Embryonic facial prominence (tissue), 1 donor: ENCODE measurements at regions not wholly inside any gene's neighbourhood (a gene's known extent, or its start where the extent isn't known, plus 50 kb on each side); places are given as distances from the start of the nearest gene placed in this dataset.
"Not testable (repeated sequence)": the region's sequence is repeated elsewhere in the genome, so short reads cannot be mapped to it uniquely, and the experiment has no call there.

Experiments
- DNase-seq: peaks from one replicate; pipeline ENCODE4 v3.0.0-alpha.2; 2016; ENCODE audit errors: extremely low spot score

DNA sequence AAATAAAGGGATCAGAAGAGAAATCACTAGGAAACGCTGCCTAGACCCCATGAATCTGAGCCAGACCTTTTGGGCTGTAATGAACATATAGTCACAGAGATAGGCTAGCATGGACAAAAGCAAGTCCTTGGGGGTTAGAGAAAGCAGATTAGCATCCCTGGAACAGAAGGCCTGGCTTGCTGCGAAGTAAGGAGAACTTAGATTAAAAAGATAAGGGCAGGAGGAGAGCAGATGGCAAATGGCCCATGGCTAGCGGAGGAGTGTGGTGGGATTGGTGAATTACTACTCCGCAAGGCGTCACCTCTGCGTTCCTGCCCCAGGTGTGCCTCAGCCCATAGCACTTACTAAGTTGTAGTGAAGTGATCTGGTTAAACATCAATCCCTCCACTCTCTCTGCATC is 92.3 kb upstream of the ZNF438 start:
- no peak for DNase-seq

DNA sequence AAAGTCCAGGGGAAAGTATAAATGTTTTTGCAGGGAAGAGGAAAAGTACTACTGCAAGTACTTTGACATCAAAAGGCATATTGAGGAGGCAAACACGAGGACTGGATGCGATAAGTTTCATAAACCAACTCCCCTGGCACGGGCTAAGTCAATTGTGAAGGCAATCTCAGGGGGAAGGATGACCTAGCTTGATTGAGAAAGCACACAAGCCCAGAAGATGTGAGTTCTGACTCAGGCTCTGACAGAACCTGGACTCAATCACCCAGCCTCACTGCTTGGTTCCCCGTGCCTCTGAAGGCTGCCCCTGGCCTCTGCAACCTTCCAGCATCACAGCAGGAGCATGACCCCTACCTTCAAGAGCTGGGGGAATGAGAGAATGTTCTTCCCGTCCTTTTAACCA is 93.2 kb upstream of the ZNF438 start:
- DNase-seq = no peak

DNA sequence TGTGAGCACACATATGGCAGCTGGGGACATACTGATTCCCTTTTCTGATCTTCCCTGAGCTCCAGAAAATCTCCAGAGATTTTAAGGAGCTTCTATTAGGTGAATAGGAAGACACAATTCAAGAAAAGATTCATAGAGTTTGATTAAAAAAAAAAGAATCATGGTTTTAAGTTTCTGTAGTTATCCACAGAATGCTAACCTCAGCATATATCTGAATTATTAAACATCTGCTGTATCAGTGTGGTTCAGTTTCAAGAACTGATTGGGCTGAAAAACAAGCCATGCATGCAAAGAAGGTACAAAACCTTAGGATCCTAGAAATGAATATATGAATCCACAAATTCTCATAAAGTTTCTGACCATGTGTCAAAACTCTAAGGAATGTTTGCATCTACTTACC is 94.1 kb upstream of the ZNF438 start:
- DNase-seq = no peak

DNA sequence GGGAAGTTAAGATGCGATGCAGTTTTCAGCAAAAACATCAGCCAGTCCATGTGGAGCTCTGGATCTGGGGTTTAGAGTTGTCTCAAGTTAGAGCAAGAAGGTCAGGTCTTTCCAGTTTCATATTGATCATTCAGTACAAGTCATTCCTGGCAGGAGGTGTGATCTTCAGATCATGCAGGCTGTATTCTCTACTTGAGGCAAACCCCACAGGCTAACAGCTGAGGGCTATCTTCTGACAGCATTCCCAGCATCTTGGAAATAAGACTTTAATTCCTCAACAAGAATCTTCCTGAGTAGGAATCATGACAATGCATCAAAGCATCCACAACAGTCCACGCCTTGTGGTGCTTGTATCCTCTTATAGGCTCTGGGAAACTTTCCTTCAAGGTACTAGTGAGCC is 94.9 kb upstream of the ZNF438 start:
- no peak for DNase-seq

DNA sequence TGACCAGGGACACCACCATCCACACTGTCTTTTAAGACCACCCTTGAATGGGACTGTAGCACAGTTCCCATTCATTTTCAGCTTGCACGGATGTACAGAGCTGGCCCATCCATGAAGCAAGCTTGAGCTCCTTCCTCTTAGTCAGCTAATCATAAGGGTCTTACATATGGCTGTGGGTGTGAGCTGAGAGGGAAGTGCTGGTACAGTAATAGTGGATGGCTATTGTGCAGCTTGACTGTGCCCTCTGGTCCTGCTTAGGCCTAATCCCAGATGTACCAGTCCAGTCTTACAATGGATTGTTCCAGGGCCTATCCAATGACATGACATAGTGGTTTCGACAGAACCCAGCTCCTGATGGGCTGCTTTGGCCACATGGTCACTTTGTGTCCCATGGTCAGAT is 96.9 kb upstream of the ZNF438 start:
- no peak for DNase-seq

DNA sequence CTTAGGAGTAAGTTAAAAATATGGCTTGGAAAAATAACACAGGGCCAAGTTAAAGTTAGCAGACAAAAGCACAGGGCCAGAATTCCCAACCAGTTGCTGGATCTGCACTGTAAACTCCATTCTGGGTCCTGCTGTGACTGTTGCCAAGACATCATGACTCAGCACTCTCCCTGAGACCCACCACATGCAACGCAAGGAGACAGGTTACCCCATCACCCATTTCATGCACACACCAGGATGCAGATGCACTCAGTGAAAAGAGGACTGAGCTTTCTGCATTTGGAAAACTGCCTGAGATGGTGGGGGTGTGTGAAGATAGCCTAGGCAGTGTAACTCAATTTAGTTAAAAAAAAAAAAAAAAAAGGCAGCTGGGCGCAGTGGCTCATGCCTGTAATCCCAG is 97.6 kb upstream of the ZNF438 start:
- DNase-seq = no peak

DNA sequence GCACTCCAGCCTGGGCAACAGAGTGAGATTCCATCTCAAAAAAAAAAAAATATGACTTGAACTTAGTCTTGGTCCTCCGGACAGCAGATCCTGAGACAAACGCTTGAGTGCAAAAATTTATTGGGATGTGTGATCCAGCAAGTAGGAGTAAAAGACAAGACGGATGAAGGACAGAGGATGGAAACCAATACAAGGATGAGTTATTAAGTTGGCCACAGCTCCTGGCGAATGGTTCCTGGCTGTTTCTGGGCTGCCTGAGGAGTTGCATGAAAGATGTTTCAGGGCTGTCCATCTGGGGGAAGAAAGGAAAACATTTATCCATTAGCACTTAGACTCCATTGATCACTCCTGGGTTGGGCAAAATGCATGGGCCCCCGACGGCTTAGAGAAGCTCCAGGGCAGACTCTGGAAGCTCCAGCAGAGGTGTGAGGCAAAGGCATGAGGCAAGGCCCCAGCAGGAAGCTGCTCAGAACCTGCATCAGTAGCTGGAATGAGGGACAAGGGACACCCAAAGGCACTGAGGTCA is 98.3 kb upstream of the ZNF438 start:
- DNase-seq = no peak

DNA sequence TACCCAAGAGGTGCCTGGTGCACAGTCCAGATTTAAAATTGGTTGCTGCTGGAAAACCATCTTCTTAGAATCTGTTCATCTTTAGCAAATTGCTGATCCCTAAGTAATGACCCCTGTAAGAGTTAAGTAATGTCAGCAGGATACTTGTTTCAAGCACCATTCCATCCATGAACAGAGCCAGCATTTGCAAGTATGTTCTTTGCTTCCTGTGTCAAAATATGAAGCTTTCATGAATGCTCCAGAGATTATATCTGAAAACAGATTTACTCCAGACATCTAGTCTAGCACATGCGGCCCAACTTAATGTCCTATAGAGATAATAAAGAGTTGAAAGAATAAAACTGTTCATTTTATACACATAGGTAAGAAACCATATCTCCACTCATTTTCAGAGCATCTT is 98.7 kb upstream of the ZNF438 start:
- no peak for DNase-seq

DNA sequence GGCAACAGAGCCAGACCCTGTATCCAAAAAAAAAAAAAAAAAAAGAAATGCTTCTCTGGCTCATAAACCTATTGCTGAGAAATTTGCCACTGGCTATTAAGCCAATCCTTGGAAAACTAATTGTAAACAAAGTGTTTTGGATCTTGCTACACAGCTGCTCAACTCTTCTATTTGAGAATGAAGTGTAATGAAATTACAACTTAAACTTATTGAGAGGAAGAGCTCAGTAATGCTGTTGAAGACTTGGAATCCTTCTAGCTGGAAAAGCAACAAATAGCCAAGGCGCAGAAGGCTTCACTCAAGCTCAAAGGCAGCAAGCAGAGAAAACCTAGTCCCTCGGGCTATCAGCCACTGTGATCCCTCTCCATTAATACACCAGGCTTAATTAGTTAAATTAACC is 99.6 kb upstream of the ZNF438 start:
- no peak for DNase-seq

DNA sequence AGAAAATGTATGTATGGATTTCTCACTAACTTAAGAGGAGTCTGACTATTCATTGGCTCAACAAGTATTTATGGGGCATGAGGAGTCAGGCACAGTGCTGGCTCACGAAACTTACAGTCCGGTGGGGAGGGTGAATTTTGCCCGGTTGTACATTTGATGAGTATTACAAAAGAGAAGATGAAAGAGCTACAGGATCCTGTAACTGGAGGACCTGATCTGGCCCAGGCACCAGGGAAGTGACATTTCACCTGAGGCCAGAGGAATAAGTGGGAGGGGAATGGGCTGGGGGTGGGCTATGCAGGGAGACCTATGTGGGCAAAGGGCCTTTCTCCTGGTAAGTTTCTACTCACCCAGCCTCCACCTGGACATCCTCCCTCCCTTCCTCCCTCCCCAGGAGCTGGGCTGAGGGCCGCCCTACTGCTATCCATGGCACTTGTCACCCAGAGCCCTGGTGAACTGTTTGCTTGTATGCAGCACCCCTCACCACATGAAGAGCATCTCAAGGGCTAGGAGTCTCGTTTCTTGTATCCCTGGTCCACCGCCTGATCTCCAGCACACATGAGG is 101.1 kb upstream of the ZNF438 start:
- no peak for DNase-seq

DNA sequence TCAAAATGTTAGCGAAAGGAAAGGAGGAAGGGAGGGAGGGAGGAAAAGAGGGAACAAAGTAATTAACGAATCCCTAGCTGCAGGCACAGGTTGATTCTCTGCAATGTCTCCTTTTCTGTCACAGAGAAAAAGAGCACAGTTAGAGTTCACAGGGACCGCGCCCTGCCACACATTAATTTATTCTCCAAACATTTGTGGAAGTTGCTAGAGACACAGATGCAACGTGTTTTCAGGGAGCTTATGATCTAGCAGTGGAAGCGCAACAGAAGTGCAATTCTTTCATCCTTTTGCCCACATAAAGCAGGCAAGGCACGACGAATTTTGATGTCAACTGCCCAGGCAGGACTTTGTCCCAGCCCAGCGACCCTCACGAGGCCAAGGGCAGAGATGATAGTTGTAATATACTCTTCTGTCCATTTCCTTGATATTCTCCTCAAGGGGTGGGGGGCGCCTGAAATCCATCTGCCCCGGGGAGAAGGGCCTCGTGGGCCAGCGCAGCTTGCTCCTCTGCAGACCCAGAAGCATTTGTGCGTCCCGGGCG is 101.7 kb upstream of the ZNF438 start:
- DNase-seq = no peak

DNA sequence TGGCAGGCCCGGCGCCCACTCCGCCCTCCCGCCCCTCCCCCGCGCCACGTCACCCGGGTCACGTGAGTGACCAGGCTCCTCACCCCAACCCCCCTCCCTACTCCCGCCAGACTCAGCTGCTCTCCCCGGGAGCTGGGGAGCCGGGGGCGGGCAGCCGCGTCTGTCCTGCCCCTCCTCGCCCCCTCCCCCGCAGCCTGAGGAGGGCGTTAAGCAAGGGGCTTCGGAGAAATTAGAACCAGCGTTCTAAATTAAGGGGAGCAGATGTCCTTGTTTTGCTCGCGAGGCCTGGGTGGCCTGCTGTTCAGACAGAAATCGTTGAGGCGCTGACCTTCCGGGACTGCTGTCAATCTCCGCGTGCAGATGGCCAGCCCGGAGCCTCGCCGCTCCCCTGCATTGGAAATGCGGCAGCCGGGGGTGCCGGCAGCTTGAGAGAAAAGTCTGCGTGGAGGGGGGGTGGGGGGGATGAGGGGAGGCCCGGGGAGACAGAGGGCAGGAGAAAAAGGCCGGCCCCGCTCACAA is 102.2 kb upstream of the ZNF438 start:
- DNase-seq = no peak

DNA sequence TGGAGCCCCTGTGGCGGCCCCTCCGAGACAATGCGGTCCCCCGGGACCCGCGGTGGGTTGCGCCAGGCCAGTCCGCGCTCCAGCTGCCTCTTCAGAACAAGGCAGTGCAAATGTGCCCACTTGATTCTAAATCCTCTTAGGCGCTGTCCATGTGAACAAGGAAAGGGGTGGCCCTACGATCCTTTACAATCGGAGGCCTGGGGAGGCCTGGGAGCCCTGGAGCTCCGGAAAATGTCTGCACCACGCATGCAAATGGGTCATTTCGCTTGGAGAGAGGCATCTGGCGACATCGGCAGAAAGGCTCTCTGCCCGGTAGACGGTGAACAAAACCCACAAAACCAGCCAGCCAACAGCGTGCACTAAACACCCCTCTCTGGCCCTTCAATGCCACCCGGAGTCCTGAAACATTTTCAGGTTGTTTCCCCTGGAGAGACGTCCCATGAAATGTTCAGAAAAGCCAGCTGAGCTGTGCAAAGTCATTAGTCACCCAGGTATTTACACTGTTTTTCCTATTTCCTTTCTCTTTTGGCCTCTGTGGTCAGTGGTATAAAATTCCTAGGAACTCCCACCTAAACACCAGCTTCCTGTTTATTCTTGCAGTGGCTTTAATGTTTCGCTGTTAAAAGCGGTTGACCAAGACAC is 102.8 kb upstream of the ZNF438 start:
- no peak for DNase-seq

DNA sequence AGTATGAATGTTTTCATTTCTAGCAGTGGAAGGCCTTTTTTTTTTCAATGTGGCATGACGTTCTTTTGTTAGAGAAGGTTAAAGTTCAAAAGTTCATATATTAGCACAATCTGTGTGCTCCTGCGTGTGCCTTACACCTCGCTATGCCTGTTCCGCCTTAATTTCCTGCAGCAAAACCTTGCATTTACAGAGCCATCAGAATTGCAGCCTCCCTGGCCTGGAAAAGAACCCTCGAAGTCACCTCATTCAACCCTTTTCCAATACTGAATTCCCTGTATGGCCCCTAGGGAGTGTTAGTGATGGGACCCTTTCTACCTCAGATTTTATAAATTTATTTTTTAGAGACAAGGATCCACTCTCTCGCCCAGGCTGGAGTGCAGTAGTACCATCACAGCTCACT is 103.5 kb upstream of the ZNF438 start:
- no peak for DNase-seq

DNA sequence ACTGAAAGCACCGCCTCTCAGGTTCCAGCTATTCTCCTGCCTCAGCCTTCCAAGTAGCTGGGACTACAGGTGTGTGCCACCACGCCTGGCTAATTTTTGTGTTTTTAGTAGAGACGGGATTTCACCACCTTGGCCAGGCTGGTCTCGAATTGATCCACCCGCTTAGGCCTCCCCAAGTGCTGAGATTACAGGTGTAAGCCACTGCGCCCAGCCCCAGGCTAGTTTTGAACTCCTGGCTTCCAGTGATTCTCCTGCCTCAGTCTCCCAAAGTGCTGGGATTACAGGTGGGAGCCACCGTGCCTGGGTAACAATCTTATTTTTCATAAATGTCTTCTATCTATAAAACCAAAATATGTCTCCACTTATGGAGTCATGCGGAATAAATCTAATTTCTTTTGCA is 104.1 kb upstream of the ZNF438 start:
- DNase-seq = not testable (repeated sequence)

DNA sequence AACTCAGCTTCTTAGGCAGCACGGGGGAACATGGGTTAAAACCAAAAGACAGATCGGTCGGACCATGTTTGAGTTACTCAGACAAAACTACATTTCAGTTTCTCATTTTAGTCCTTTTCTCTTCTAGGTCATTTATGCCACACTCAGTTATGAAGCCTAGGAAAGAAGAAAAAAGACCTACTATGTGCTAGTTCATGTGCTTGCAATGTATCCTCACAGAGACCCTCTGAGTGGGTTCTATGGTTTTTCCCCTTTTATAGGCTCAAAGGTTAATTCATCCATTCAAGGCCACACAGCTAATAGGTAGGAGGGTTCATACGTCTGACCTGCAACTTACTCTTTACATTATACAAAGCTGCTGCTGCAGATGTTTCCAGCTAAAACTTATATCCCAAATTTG is 104.7 kb upstream of the ZNF438 start:
- no peak for DNase-seq

DNA sequence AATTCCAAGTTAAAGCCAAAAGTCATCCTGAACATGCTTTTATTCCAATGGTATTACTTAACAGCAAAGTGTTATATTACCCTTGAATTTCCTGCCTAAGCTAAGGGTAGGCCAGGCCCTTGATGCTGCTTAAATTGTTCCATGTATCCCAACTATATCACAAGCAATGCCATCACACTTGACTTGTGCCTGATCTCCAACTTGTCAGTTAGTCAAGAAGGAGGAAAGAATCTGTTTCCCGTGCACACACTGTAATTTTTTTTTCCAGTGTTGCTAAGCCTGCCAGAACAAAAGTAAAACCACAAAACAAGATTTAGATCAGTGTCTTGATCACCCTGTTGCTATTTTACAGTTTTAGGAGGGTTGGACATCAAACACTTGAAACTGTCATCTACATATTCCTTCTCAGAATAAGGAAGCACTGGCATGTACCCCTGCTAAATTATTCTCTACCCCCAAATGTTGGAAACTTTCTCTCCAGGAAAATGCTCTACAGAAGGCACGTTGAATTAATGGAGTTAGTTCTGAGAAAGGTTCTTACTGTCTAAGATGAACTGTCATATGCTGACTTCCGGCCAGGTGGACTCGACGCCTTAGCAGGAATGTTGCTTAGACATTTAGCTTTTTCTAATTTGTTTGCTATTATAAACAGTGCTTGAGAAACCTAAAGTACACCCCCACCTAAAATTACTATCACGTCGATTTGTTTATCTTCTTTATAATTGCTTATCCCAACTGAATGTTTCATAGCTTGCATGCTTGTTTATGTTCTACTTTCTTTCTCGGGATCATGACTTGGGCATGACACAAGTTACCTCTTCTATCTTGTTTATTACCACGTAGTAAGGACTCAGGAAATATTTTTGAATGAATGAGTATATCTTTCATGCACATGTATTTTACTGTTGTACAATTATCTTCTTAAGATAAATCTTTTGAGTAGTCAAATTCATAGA is 105.5 kb upstream of the ZNF438 start:
- no peak for DNase-seq

DNA sequence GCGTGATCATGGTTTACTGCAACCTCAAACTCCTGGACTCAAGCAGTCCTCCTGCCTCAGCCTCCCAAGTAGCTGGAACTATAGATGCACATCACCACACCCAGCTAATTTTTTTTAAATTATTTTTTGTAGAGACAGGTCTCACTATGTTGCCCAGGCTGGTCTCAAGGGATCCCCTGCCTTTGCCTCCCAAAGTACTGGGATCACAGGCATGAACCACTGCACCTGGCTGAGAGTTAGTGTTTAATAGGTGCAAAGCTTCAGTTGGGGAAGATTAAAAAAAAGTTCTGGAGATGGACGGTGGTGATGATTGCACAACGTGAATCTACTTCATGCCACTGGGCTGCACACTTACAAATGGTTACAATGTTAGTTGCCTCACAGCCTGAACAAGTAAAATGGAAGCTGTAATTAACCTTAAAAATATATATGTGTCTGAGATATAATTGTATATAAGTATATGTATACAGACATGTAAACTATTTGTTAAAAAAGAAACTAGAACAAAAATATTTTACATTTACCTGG is 106.4 kb upstream of the ZNF438 start:
- DNase-seq = no peak

DNA sequence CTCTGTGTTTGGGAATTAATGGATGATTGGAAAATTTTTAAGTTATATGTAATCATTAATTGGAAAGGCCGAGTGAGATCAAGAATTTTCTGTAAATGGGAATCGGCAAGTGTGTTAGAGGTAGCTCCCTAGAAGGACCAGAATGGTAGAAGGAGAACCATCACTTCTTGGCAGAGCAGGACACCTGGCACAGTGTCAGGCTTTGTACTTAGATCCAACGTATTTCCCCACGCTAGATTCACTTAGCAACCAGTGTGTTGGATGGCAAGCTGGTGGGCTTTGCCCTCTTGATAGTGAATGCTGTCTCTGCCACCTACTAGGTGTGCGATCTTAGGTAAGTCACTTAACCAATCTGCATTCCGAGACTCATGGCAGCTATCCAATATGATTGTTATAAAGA is 107.8 kb upstream of the ZNF438 start:
- no peak for DNase-seq

DNA sequence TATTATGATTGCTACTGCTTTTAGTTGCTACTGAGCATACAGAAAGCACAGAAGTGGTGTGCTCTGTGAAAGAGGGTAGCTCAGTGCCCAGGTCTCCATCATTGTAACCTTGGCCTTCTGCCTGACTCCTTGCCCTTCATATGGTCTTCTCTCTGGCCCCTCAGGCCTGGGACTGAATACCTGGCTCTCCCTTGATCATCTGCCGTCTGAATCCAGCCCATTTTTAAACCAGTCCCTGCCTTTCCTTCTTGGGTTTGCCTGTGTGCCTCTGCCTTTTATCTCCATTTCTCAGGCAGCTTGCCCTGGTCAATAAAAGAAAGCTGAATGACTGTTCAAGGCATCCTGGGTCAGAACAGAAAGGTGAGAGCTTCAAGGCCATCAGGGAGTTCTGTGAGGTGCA is 109.1 kb upstream of the ZNF438 start:
- DNase-seq = no peak

DNA sequence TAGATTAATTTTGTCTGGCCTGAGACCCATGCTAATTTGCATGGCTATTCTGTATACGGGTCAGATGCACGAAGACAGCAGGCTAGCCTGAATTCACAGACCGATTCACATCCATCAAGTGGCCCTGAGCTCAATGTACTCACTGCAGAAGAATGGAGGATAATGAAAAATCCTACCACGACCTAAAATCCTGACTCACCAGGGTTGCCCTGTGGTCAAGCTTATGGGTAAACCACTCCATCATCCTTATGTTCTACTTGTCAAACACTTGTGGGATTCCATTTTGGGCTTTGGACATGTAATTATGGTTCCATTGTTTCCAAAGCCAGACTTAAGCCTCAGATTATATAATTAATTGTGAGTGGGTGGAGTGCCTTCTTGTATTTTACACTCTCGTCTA is 110.4 kb upstream of the ZNF438 start:
- no peak for DNase-seq

DNA sequence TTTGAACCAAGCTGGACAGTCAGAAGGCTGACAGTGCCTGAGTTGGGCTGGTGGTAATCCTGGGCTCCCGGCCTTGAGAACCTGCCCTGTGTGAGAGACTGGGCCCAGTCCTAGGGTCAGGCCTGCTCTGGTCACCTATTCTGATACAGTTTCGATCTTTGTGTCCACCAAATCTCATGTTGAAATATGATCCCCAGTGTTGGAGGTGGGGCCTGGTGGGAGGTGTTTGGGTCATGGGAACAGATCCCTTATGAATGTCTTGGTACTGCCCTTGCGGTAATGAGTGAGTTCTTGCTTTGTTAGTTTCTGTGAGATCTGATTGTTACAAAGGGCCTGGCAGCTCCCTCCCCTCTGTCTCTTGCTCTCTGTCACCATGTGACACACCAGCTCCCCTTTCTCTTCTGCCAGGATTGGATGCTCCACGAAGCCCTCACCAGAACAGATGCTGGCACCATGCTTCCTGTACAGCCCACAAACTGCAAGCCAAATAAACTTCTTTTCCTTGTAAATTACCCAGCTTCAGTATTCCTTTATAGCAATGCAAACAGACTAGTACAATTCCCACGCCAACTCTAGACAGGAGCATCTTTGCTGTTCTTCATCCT is 111.8 kb upstream of the ZNF438 start:
- no peak for DNase-seq
